CD14-positive monocyte (primary cell): ENCODE measurements at regions not wholly inside any gene's neighbourhood (a gene's known extent, or its start where the extent isn't known, plus 50 kb on each side); places are given as distances from the start of the nearest gene placed in this dataset.

ENCODE experiments used
- DNase-seq, 3 donors: peaks; one replicate each; pipeline ENCODE4 v3.0.0-alpha.2; 2011 to 2022
- H2AFZ ChIP-seq: 2 replicates; pipeline ENCODE4 v1.6.0; 2012; ENCODE audit warnings: mild to moderate bottlenecking, low read depth, low read length, inconsistent platforms; ENCODE audit not compliant: insufficient read depth, poor library complexity, severe bottlenecking
- H3K27ac ChIP-seq, 2 donors: 1 replicate in 1 of 2; 2 replicates in 1 of 2; pipeline ENCODE4 v1.5.1; 2012 to 2013; ENCODE audit warnings: low read length in 2 of 2, control low read depth in 1 of 2, inconsistent platforms in 1 of 2, low read depth in 1 of 2, mild to moderate bottlenecking in 1 of 2
- H3K27me3 ChIP-seq, 2 donors: one replicate each; pipeline versions ENCODE4 v1.6.0 to v1.6.1; 2011 to 2013; ENCODE audit warnings: low read length in 2 of 2; ENCODE audit not compliant: control insufficient read depth in 2 of 2, insufficient read depth in 2 of 2
- H3K36me3 ChIP-seq, 2 donors: replicated peaks in 1 of 2; 1 replicate in 1 of 2; 2 replicates in 1 of 2; pipeline versions ENCODE4 v1.5.1 to v1.6.1; 2012 to 2013; ENCODE audit warnings: low read length in 2 of 2, control low read depth in 1 of 2, inconsistent platforms in 1 of 2, mild to moderate bottlenecking in 1 of 2; ENCODE audit not compliant: insufficient read depth in 2 of 2, control insufficient read depth in 1 of 2
- H3K4me1 ChIP-seq, 2 donors: 1 replicate in 1 of 2; 2 replicates in 1 of 2; pipeline versions ENCODE4 v1.5.1 to v1.6.1; 2012 to 2013; ENCODE audit warnings: low read length in 2 of 2, control low read depth in 1 of 2, inconsistent platforms in 1 of 2, mild to moderate bottlenecking in 1 of 2, moderate library complexity in 1 of 2; ENCODE audit not compliant: insufficient read depth in 2 of 2, control insufficient read depth in 1 of 2
- H3K4me2 ChIP-seq: replicated peaks from 2 replicates; pipeline ENCODE3; 2012; ENCODE audit warnings: low read length, moderate library complexity, mild to moderate bottlenecking; ENCODE audit not compliant: poor library complexity, severe bottlenecking; ENCODE audit errors: extremely low read depth
- H3K4me3 ChIP-seq, 3 experiments: fragments of 200-600 bp in 1 of 3; sonication (generic) in 1 of 3; replicated peaks in 1 of 3; 1 replicate in 2 of 3; 2 replicates in 1 of 3; pipeline ENCODE4 v1.5.1; 2011 to 2013; ENCODE audit warnings: low read length in 3 of 3, mild to moderate bottlenecking in 3 of 3, control low read depth in 2 of 3, low read depth in 2 of 3, inconsistent platforms in 1 of 3, moderate library complexity in 1 of 3
- H3K79me2 ChIP-seq: 2 replicates; pipeline ENCODE4 v1.6.0; 2012; ENCODE audit warnings: mild to moderate bottlenecking, control low read depth, inconsistent platforms, low read length, moderate library complexity; ENCODE audit not compliant: insufficient read depth
- H3K9ac ChIP-seq: 2 replicates; pipeline ENCODE4 v1.6.0; 2017; ENCODE audit warnings: low read length, mild to moderate bottlenecking; ENCODE audit not compliant: insufficient read depth, poor library complexity, severe bottlenecking
- H3K9me3 ChIP-seq, 2 donors: replicated peaks in 1 of 2; 1 replicate in 1 of 2; 2 replicates in 1 of 2; pipeline versions ENCODE4 v1.5.1 to v1.6.1; 2012 to 2013; ENCODE audit warnings: low read length in 2 of 2, control low read depth in 1 of 2; ENCODE audit not compliant: control insufficient read depth in 1 of 2, insufficient read depth in 1 of 2
- H4K20me1 ChIP-seq: 2 replicates; pipeline ENCODE4 v1.6.0; 2012; ENCODE audit warnings: mild to moderate bottlenecking, low read length, control low read depth, moderate library complexity; ENCODE audit not compliant: insufficient read depth
- H3K27ac Mint-ChIP-seq, 7 donors: one replicate each; pipeline ENCODE4 v1.8.0; 2020; ENCODE audit warnings: mild to moderate bottlenecking in 7 of 7, mixed read lengths in 7 of 7, moderate library complexity in 6 of 7, inconsistent platforms in 2 of 7
- H3K27me3 Mint-ChIP-seq, 3 donors: one replicate each; pipeline ENCODE4 v1.8.0; 2021 to 2022; ENCODE audit warnings: low read depth in 3 of 3, mild to moderate bottlenecking in 3 of 3, mixed read lengths in 3 of 3, moderate library complexity in 3 of 3, inconsistent platforms in 1 of 3
- H3K36me3 Mint-ChIP-seq, 2 donors: one replicate each; pipeline ENCODE4 v1.8.0; 2020; ENCODE audit warnings: mixed read lengths in 2 of 2, inconsistent platforms in 1 of 2, mild to moderate bottlenecking in 1 of 2
- H3K4me1 Mint-ChIP-seq: one replicate; pipeline ENCODE4 v1.8.0; 2020; ENCODE audit warnings: mild to moderate bottlenecking, mixed read lengths
- H3K4me3 Mint-ChIP-seq, 2 donors: one replicate each; pipeline ENCODE4 v1.8.0; 2020; ENCODE audit warnings: mild to moderate bottlenecking in 2 of 2, mixed read lengths in 2 of 2, moderate library complexity in 1 of 2
- H3K9me3 Mint-ChIP-seq, 7 donors: one replicate each; pipeline ENCODE4 v1.8.0; 2020 to 2022; ENCODE audit warnings: mixed read lengths in 7 of 7, mild to moderate bottlenecking in 6 of 7, moderate library complexity in 6 of 7, inconsistent platforms in 2 of 7
- CTCF ChIP-seq: fragments of 200-600 bp; IDR thresholded peaks from one replicate; pipeline ENCODE4 v1.8.0; 2022; ENCODE audit warnings: antibody characterized with exemption, mild to moderate bottlenecking
- WGBS: methylation state at CpG from one replicate; pipeline ENCODE4 v1.1.5; 2013; ENCODE audit warnings: missing lambda C conversion rate; ENCODE audit not compliant: insufficient coverage; 5-methylcytosine and 5-hydroxymethylcytosine counted together
- intact Hi-C, 2 donors: fragments of 100-400 bp; cut with micrococcal nuclease; formaldehyde crosslinking; loops; one replicate each; pipeline versions ENCODE4 v1.15.0 to v1.15.1; 2023

- Mint-ChIP-seq H3K4me1 (no peaks in the 10 kb centered on the region), H3K27ac (no peak overlapping the region), H3K27me3 (peaks cover 0 to 1% (median 0%) of the 10 kb centered on the region in 3 donors), H3K36me3 (no peaks in the 10 kb centered on the region), H3K9me3 (peaks cover 0 to 5% (median 2%) of the 10 kb centered on the region in 7 donors), H3K4me3 (no peak overlapping the region)
- Histone ChIP-seq H3K4me3 (no peak overlapping the region), H3K36me3 (no peaks in the 10 kb centered on the region), H3K4me2 (no peak overlapping the region), H3K27ac (no peak overlapping the region), H3K79me2 (no peaks in the 10 kb centered on the region), H3K9ac (no peak overlapping the region), H3K4me1 (no peaks in the 10 kb centered on the region), H2AFZ (no peak overlapping the region), H3K9me3 (no peaks in the 10 kb centered on the region), H4K20me1 (no peaks in the 10 kb centered on the region), H3K27me3 (no peaks in the 10 kb centered on the region)
- TF ChIP-seq CTCF: no peak
- intact Hi-C loops: no loop called here
- no CpG with 5 or more reads among the region's 1 CpG for WGBS
- no peak for DNase-seq
Measured at GRCh38 chr16:58960034-58960433, 225.9 kb upstream of the GOT2 start.

- Mint-ChIP-seq H3K36me3 (no peaks in the 10 kb centered on the region), H3K27ac (no peak overlapping the region), H3K27me3 (peaks cover 0 to 1% (median 0%) of the 10 kb centered on the region in 3 donors), H3K4me3 (no peak overlapping the region), H3K4me1 (no peaks in the 10 kb centered on the region), H3K9me3 (peaks cover 0 to 2% (median 0%) of the 10 kb centered on the region in 7 donors)
- no peak for DNase-seq
- intact Hi-C loops: no loop called here
- Histone ChIP-seq H3K4me1 (no peaks in the 10 kb centered on the region), H3K9me3 (no peaks in the 10 kb centered on the region), H4K20me1 (no peaks in the 10 kb centered on the region), H3K27ac (no peak overlapping the region), H3K79me2 (no peaks in the 10 kb centered on the region), H3K36me3 (no peaks in the 10 kb centered on the region), H3K27me3 (no peaks in the 10 kb centered on the region), H3K4me2 (no peak overlapping the region), H3K9ac (no peak overlapping the region), H3K4me3 (no peak overlapping the region), H2AFZ (no peak overlapping the region)
- no peak for TF ChIP-seq CTCF
Measured at GRCh38 chr16:58958749-58959148, 224.6 kb upstream of the GOT2 start.
